ENCODE measurements at regions not wholly inside any gene's neighbourhood (a gene's known extent, or its start where the extent isn't known, plus 50 kb on each side); places are given as distances from the start of the nearest gene placed in this dataset.

- DNase-seq = no peak
- intact Hi-C loops (cut with DNase I) = loop anchor here (1.0 to 10.0 kb wide), 8 partner anchors 62 to 799 kb away; partner anchors contain the start of gene NUAK1 (in 5 of the 10)
- Histone ChIP-seq H3K27ac (no peak overlapping the region), H3K4me1 (peaks cover 0 to 10% (median 0%) of the 10 kb centered on the region in 9 donors), H3K27me3 (no peaks in the 10 kb centered on the region), H3K36me3 (no peaks in the 10 kb centered on the region), H3K9me3 (no peaks in the 10 kb centered on the region), H3K4me3 (no peak overlapping the region)
- ATAC-seq = no peak
- TF ChIP-seq CTCF (IDR thresholded peaks at IDR 0.05) = no peak
These were observed 92.7 kb downstream of the C12orf75 start for GRCh38 chr12:105423237-105423636.

- Histone ChIP-seq H3K36me3 (no peaks in the 10 kb centered on the region), H3K27me3 (no peaks in the 10 kb centered on the region), H3K27ac (no peak overlapping the region), H3K4me1 (peaks cover 0 to 10% (median 0%) of the 10 kb centered on the region in 9 donors), H3K9me3 (no peaks in the 10 kb centered on the region), H3K4me3 (no peak overlapping the region)
- TF ChIP-seq CTCF (IDR thresholded peaks at IDR 0.05) = no peak
- intact Hi-C loops (cut with DNase I) = loop anchor here (1.0 to 10.0 kb wide), 8 partner anchors 61 to 798 kb away; partner anchors contain the start of gene NUAK1 (in 5 of the 10)
- DNase-seq (no peak), ATAC-seq (no peak)
- 95 to 97% methylated on average over 7 of the region's 7 CpGs for WGBS, 2 donors
These were observed 93.4 kb downstream of the C12orf75 start for GRCh38 chr12:105423921-105424320.

GRCh38 chr12:105425254-105426174 is 95.0 kb downstream of the C12orf75 start:
- Histone ChIP-seq H3K36me3 (no peaks in the 10 kb centered on the region), H3K27ac (no peak overlapping the region), H3K4me3 (no peak overlapping the region), H3K9me3 (no peaks in the 10 kb centered on the region), H3K4me1 (peaks cover 0 to 9% (median 0%) of the 10 kb centered on the region in 9 donors), H3K27me3 (no peaks in the 10 kb centered on the region)
- ATAC-seq = no peak
- no peak for DNase-seq
- WGBS, 2 donors = 91 to 94% methylated on average over 7 of the region's 7 CpGs
- no peak for TF ChIP-seq CTCF (IDR thresholded peaks at IDR 0.05)
- intact Hi-C loops (cut with DNase I) = loop anchor here in 3 of 10 donors (10.0 kb wide), 2 partner anchors 59 to 279 kb away; no protein-coding TSS in a partner anchor

GRCh38 chr12:105426766-105427165 is 96.3 kb downstream of the C12orf75 start:
- intact Hi-C loops (cut with DNase I) = loop anchor here in 3 of 10 donors (10.0 kb wide), 2 partner anchors 58 to 278 kb away; no protein-coding TSS in a partner anchor
- 97 to 98% methylated on average over 3 of the region's 3 CpGs for WGBS, 2 donors

More at GRCh38 chr12:105426766-105427165, 96.3 kb downstream of the C12orf75 start:
- Histone ChIP-seq H3K36me3 (no peaks in the 10 kb centered on the region), H3K4me1 (no peaks in the 10 kb centered on the region), H3K27ac (no peak overlapping the region), H3K27me3 (no peaks in the 10 kb centered on the region), H3K4me3 (no peak overlapping the region), H3K9me3 (no peaks in the 10 kb centered on the region)
- TF ChIP-seq CTCF (IDR thresholded peaks at IDR 0.05) = no peak
- DNase-seq = no peak
- no peak for ATAC-seq

All from heart right ventricle (tissue), 16 donors.